ENCODE measurements at regions not wholly inside any gene's neighbourhood (a gene's known extent, or its start where the extent isn't known, plus 50 kb on each side); places are given as distances from the start of the nearest gene placed in this dataset.

- in situ Hi-C loops (cut with HindIII; ENCODE audit: low sequenced_read_pairs): no loop called here
- no peak for DNase-seq (ENCODE audit: low read depth)
- TF ChIP-seq CTCF (IDR thresholded peaks at IDR 0.05; ENCODE audit: low read depth, low read length, missing control alignments): no peak
- no peak overlapping the region for H3K4me3 ChIP-seq (ENCODE audit: low read depth, low read length)
Measured at GRCh38 chrX:124540474-124540873, 194.1 kb downstream of the SH2D1A start.

GRCh38 chrX:124548571-124548970 lies 202.2 kb downstream of the SH2D1A start:
- no peak overlapping the region for H3K4me3 ChIP-seq (ENCODE audit: low read depth, low read length)
- no peak for DNase-seq (ENCODE audit: low read depth)
- no peak for TF ChIP-seq CTCF (IDR thresholded peaks at IDR 0.05; ENCODE audit: low read depth, low read length, missing control alignments)
- in situ Hi-C loops (cut with HindIII; ENCODE audit: low sequenced_read_pairs): no loop called here

GRCh38 chrX:124555036-124555595 lies 208.8 kb downstream of the SH2D1A start:
- no peak for TF ChIP-seq CTCF (IDR thresholded peaks at IDR 0.05; ENCODE audit: low read depth, low read length, missing control alignments)
- in situ Hi-C loops (cut with HindIII; ENCODE audit: low sequenced_read_pairs): no loop called here
- no peak overlapping the region for H3K4me3 ChIP-seq (ENCODE audit: low read depth, low read length)
- peak; percentile 1 for DNase-seq (ENCODE audit: low read depth)

- no peak overlapping the region for H3K4me3 ChIP-seq (ENCODE audit: low read depth, low read length)
- no peak for DNase-seq (ENCODE audit: low read depth)
- in situ Hi-C loops (cut with HindIII; ENCODE audit: low sequenced_read_pairs): no loop called here
- no peak for TF ChIP-seq CTCF (IDR thresholded peaks at IDR 0.05; ENCODE audit: low read depth, low read length, missing control alignments)
Measured at GRCh38 chrX:124557976-124558375, 211.6 kb downstream of the SH2D1A start.

- no peak for DNase-seq (ENCODE audit: low read depth)
- H3K4me3 ChIP-seq (ENCODE audit: low read depth, low read length): no peak overlapping the region
- no peak for TF ChIP-seq CTCF (IDR thresholded peaks at IDR 0.05; ENCODE audit: low read depth, low read length, missing control alignments)
- in situ Hi-C loops (cut with HindIII; ENCODE audit: low sequenced_read_pairs): no loop called here
Measured at GRCh38 chrX:124573468-124573867, 227.1 kb downstream of the SH2D1A start.

- in situ Hi-C loops (cut with HindIII; ENCODE audit: low sequenced_read_pairs): no loop called here
- H3K4me3 ChIP-seq (ENCODE audit: low read depth, low read length): no peak overlapping the region
- TF ChIP-seq CTCF (IDR thresholded peaks at IDR 0.05; ENCODE audit: low read depth, low read length, missing control alignments): no peak
- no peak for DNase-seq (ENCODE audit: low read depth)
Measured at GRCh38 chrX:124592744-124593143, 246.4 kb downstream of the SH2D1A start.
